GDM1 (cell line): ENCODE measurements at regions not wholly inside any gene's neighbourhood (a gene's known extent, or its start where the extent isn't known, plus 50 kb on each side); places are given as distances from the start of the nearest gene placed in this dataset.

Source experiments
- DNase-seq: peaks from one replicate; lab custom pipeline; 2025; lab: John Stamatoyannopoulos, UW

- DNase-seq: no peak
Measured at GRCh38 chr13:99642841-99643240, 141.6 kb downstream of the TM9SF2 start.

- no peak for DNase-seq
Measured at GRCh38 chr13:99642006-99642405, 140.7 kb downstream of the TM9SF2 start.

GRCh38 chr13:99640260-99640659, 139.0 kb downstream of the TM9SF2 start:
- DNase-seq: no peak

GRCh38 chr13:99639126-99639525, 137.9 kb downstream of the TM9SF2 start:
- DNase-seq: no peak

GRCh38 chr13:99636728-99637353, 135.6 kb downstream of the TM9SF2 start:
- DNase-seq: no peak

- DNase-seq: no peak
Measured at GRCh38 chr13:99636306-99636705, 135.0 kb downstream of the TM9SF2 start.

- no peak for DNase-seq
Measured at GRCh38 chr13:99634672-99635071, 133.4 kb downstream of the TM9SF2 start.

GRCh38 chr13:99630269-99630898, 129.1 kb downstream of the TM9SF2 start:
- DNase-seq: no peak

- DNase-seq: no peak
Measured at GRCh38 chr13:99629641-99630040, 128.4 kb downstream of the TM9SF2 start.

GRCh38 chr13:99628442-99628841, 127.2 kb downstream of the TM9SF2 start:
- DNase-seq: no peak

- no peak for DNase-seq
Measured at GRCh38 chr13:99626461-99627082, 125.3 kb downstream of the TM9SF2 start.

- no peak for DNase-seq
Measured at GRCh38 chr13:99624936-99625540, 123.8 kb downstream of the TM9SF2 start.

- no peak for DNase-seq
Measured at GRCh38 chr13:99620806-99621205, 119.5 kb downstream of the TM9SF2 start.

GRCh38 chr13:99619207-99619606, 117.9 kb downstream of the TM9SF2 start:
- no peak for DNase-seq

GRCh38 chr13:99617474-99618255, 116.4 kb downstream of the TM9SF2 start:
- DNase-seq: peak; percentile 44

GRCh38 chr13:99614465-99614885, 113.2 kb downstream of the TM9SF2 start:
- no peak for DNase-seq
